ENCODE measurements at regions not wholly inside any gene's neighbourhood (a gene's known extent, or its start where the extent isn't known, plus 50 kb on each side); places are given as distances from the start of the nearest gene placed in this dataset.

DNA sequence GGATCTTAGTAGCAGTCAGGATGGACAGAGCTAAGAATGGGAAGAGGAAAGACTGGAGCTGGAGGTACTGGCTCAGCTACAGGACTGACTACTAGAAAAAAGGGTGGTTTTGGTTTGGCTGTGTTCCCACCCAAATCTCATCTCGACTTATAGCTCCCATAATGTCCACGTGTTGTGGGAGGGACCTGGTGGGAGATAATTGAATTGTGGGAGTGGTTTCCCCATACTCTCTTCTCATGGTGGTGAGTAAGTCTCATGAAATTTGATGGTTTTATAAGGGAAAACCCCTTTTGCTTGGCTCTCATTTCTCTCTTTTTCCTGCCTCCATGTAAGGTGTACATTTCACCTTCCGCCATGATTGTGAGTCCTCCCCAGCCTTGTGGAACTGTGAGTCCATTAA, 466.5 kb upstream of the DEPDC1 start:
- intact Hi-C loops (cut with micrococcal nuclease), result no loop called here
- no peaks in the 10 kb centered on the region for H3K36me3 Mint-ChIP-seq (ENCODE audit: low read depth)
- H3K27me3 Mint-ChIP-seq, result no peaks in the 10 kb centered on the region
- no peak for TF ChIP-seq CTCF (IDR thresholded peaks at IDR 0.05)
- ChIA-PET CTCF (no interaction called here), POLR2A (no interaction called here)
- ATAC-seq, result no peak
- H3K4me3 Mint-ChIP-seq, result no peak overlapping the region
- H3K4me1 Mint-ChIP-seq (ENCODE audit: low read depth), result no peaks in the 10 kb centered on the region
- H3K9me3 Mint-ChIP-seq, result no peaks in the 10 kb centered on the region
- no peak for DNase-seq
- no peak overlapping the region for H3K27ac Mint-ChIP-seq

DNA sequence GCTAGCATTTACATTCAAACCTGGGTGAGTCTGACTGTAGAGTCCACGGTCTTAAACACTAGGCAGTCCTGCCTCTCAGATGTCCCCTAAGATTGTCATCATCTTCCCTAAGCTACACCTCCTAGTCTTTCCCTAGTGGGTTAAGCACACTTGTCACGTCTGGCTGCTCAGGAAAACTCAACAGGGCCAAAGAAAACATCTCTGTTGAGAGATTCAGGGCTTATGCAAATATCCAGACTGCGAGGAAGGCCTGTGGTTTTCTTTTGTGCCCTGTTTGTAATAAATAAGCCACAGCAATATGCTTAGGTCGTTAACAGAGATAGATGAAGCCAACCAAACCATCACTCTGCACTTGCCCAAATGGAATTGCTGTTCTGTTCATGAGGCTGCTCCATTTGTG, 472.6 kb upstream of the DEPDC1 start:
- no peak for TF ChIP-seq CTCF (IDR thresholded peaks at IDR 0.05)
- intact Hi-C loops (cut with micrococcal nuclease), result no loop called here
- H3K4me1 Mint-ChIP-seq (ENCODE audit: low read depth), result no peaks in the 10 kb centered on the region

DNA sequence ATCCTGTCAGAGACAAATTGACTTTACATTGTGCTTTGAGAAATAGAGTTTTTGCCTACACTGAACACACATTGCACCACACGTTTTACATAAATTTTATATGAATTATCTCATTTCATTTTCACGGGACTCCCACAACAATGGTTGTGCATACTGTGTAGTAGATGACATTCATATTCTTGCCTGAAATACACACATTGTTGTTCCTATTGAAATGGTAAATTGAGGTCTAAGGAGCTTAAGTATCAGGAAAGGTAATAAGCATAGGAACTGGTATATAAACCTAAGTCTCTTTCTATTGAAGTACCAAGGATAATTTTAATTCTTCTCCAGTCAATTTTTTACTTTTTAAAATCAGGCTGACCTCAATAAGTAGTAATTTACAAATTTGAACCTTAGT, 473.7 kb upstream of the DEPDC1 start:
- ChIA-PET POLR2A (no interaction called here), CTCF (no interaction called here)
- DNase-seq, result no peak
- H3K27ac Mint-ChIP-seq, result no peak overlapping the region
- TF ChIP-seq CTCF (IDR thresholded peaks at IDR 0.05), result no peak
- H3K27me3 Mint-ChIP-seq, result no peaks in the 10 kb centered on the region
- intact Hi-C loops (cut with micrococcal nuclease), result no loop called here
- H3K36me3 Mint-ChIP-seq (ENCODE audit: low read depth), result no peaks in the 10 kb centered on the region
- no peak for ATAC-seq
- no peaks in the 10 kb centered on the region for H3K4me1 Mint-ChIP-seq (ENCODE audit: low read depth)
- no peaks in the 10 kb centered on the region for H3K9me3 Mint-ChIP-seq
- H3K4me3 Mint-ChIP-seq, result no peak overlapping the region

More for the DNA sequence above, 472.6 kb upstream of the DEPDC1 start:
- DNase-seq (no peak), ATAC-seq (no peak)
- POLR2A ChIA-PET, result no interaction called here
- no peak overlapping the region for H3K27ac Mint-ChIP-seq
- H3K9me3 Mint-ChIP-seq, result no peaks in the 10 kb centered on the region
- H3K27me3 Mint-ChIP-seq, result no peaks in the 10 kb centered on the region
- no peaks in the 10 kb centered on the region for H3K36me3 Mint-ChIP-seq (ENCODE audit: low read depth)
- H3K4me3 Mint-ChIP-seq, result no peak overlapping the region
- CTCF ChIA-PET, result no interaction called here

- TF ChIP-seq CTCF (IDR thresholded peaks at IDR 0.05), result no peak
- POLR2A ChIA-PET, result no interaction called here
Observed at GRCh38 chr1:68973459-68974244, 476.8 kb upstream of the DEPDC1 start.

GRCh38 chr1:68974447-68974846, 477.6 kb upstream of the DEPDC1 start:
- POLR2A ChIA-PET, result no interaction called here
- H3K27ac Mint-ChIP-seq, result no peak overlapping the region
- DNase-seq, result no peak

More at GRCh38 chr1:68973459-68974244, 476.8 kb upstream of the DEPDC1 start:
- H3K4me1 Mint-ChIP-seq (ENCODE audit: low read depth), result no peaks in the 10 kb centered on the region
- no peaks in the 10 kb centered on the region for H3K9me3 Mint-ChIP-seq
- intact Hi-C loops (cut with micrococcal nuclease), result no loop called here
- CTCF ChIA-PET, result no interaction called here
- H3K4me3 Mint-ChIP-seq, result no peak overlapping the region
- DNase-seq (no peak), ATAC-seq (no peak)
- no peaks in the 10 kb centered on the region for H3K27me3 Mint-ChIP-seq
- H3K36me3 Mint-ChIP-seq (ENCODE audit: low read depth), result no peaks in the 10 kb centered on the region
- H3K27ac Mint-ChIP-seq, result no peak overlapping the region

More at GRCh38 chr1:68974447-68974846, 477.6 kb upstream of the DEPDC1 start:
- H3K4me3 Mint-ChIP-seq, result no peak overlapping the region
- H3K27me3 Mint-ChIP-seq, result no peaks in the 10 kb centered on the region
- intact Hi-C loops (cut with micrococcal nuclease), result no loop called here
- TF ChIP-seq CTCF (IDR thresholded peaks at IDR 0.05), result no peak
- no peaks in the 10 kb centered on the region for H3K9me3 Mint-ChIP-seq
- CTCF ChIA-PET, result no interaction called here
- no peak for ATAC-seq
- no peaks in the 10 kb centered on the region for H3K4me1 Mint-ChIP-seq (ENCODE audit: low read depth)
- no peaks in the 10 kb centered on the region for H3K36me3 Mint-ChIP-seq (ENCODE audit: low read depth)
